GM18909 (cell line): ENCODE measurements at regions not wholly inside any gene's neighbourhood (a gene's known extent, or its start where the extent isn't known, plus 50 kb on each side); places are given as distances from the start of the nearest gene placed in this dataset.

ENCODE experiments used
- ATAC-seq: cut with Tn5 transposase; IDR thresholded peaks from one replicate; pipeline ENCODE4 v1.9.1; 2021; ENCODE audit warnings: mild to moderate bottlenecking; ENCODE audit not compliant: unreplicated experiment, poor library complexity

DNA sequence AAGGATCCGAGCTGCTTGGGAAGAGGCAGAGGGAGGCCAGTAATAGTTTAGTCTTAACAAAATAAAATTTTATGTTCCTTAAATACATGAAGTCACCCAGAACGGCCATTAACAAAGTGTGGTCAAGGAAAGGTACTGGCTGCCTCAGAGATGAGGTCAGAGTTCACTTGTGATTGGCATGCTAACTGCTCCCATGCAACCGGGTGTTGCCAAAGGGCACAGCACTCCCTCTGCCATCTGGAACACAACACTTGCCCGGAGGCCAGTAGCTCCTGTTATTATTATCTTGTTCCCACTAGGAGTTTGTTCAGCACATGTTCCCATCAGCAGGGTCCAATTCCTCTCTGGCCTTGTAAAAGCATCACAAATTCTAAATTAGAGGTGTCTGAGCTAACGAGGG, 207.0 kb downstream of the CYP26B1 start:
- no peak for ATAC-seq

DNA sequence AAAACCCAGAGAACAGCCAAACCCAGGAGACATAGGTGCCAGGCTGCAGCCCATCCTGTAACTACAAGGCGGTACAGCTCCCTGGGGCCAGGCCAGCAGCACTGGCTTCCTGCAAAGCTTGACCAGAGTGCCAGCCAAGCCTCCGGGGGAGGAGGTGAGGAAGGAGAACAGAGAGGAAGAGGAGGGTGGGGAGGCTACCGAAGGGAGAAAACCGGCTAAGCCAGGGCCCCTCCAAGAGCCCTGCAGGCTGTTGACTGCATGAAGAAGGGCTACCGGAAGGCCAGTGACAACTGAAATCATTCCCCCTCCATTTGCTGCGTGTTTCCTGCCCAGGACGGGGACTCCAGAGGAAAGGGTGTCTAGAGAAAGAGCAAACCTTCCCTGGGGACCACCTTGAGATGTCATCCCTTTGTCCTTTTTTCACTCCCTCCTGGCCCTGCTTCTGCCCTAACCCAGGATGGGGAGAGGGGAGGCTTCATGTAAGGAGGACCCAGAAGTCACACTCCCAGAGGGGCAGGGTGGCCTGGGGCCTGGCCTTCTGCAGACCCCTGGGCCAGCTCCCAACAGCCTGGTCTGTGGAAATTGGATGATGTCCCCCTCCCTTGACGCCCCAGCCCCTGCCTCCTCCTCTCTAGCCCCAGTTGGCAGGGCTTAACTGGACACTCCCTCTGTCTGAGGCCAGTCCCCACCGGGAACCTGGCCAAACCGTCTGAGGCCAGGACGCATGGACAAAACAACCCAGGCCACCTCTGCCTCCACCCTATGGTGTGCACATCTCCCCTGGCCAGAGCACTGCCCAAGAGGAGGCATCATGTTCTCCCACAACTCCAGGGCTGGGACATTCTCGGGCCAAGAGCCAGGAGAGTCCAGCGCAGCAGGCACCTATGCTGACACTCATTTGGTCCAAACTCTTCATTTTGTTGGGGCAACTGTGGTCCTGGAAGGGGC, 207.8 kb downstream of the CYP26B1 start:
- ATAC-seq: no peak

GRCh38 chr2:71938659-71939587, 208.7 kb downstream of the CYP26B1 start:
- ATAC-seq: no peak

GRCh38 chr2:71938108-71938507, 209.6 kb downstream of the CYP26B1 start:
- ATAC-seq: no peak

GRCh38 chr2:71937396-71937795, 210.3 kb downstream of the CYP26B1 start:
- ATAC-seq: no peak

DNA sequence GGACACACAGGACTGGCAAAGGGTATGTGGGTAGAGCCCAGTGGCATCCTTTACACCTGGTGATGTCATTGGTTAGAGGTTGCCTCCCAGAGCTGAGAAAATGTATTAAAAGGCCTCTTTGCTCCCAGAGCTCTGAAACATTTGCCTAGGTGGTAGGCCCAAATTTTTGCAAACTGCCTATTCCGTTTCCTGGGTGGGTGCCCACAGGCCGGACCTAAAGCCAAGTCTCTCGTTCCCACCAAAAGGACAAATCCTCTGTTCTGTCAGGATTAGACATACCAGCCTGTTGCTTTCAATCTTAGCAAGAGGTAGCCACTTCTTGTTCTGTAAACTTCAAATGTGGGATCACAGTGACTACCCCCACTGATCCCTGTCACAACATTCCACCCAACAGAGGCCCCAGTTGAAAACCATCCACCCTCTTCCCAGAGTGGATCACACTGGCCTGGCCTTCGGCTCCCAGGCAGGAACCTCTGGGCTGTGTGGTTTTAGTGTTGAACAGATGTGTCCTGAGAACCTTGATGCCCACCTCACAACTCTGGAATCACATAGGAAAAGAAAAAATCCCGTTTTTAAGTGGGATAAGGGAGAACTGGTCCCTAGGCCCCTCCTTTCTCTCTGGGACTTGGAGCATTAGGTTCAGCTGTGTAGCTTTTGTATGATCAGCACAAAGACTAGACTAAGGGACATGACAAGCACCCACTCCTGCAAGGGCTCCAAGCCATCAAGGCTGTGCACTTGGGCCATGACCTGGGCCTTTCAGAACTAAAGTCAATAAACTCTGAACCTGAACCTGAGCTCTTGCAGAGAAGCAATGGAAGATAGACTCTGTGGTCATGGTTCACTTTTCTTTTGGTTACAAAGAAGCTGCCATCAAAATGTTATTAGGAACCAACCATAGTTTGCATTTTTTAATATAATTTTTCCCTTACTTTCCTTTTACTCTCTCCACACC, 211.3 kb downstream of the CYP26B1 start:
- ATAC-seq: no peak

GRCh38 chr2:71935262-71935848, 212.3 kb downstream of the CYP26B1 start:
- no peak for ATAC-seq

- no peak for ATAC-seq
These were observed 212.9 kb downstream of the CYP26B1 start for GRCh38 chr2:71934595-71935261.

DNA sequence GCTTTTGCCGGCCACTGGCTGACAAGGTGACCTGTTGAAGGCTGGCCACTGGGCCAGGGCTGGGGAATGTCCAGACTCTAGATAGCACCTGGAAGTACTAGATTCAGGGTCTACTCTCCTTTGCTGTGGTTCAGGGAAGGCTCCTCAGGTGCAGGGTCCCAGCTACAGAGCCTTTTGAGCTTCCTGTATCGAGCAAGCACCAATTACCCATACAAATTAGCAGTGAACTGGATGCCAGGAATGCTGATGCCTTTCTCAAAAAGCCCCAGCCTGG, 213.4 kb downstream of the CYP26B1 start:
- no peak for ATAC-seq

DNA sequence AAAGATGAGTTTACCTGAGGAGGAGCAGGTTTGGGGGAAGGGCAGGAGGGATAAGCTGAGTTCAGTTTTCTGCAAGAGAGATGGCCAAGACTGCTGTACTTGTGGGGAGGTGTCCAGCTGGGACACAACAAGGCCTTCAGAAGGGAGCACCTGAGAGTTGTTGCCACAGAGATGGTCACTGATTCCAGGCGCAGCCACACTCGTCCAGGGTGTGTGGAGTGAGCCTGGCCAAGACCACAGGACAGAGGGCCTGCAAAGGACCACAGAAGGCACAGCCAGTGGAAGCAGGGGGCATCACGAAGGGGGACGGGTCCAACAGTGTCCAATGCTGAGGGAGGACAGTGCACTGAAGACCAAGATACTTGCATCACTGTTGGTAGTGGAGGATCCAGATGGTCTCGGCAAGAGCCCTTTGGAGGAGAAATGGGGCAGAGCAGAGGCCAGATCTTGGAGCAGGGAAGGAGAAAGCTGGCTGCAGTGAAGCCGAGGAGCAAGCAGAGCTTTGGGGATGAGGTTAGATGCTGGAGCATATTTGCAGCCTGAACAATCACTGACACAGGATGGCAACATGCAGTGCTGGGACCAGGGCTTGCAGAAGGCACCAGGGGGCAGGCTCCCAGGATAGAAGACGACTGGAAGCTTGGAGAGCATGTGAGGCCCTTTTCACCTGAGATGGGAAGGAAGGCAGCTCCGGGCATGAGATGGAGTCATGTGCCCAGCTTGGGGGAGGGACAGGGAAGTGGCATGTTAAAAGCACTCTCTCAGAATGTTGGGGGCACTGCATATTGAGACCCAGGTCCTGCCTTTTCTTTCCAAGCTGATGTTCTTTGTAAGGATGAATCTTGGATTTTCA, 214.0 kb downstream of the CYP26B1 start:
- no peak for ATAC-seq

GRCh38 chr2:71932780-71933466, 214.7 kb downstream of the CYP26B1 start:
- no peak for ATAC-seq

DNA sequence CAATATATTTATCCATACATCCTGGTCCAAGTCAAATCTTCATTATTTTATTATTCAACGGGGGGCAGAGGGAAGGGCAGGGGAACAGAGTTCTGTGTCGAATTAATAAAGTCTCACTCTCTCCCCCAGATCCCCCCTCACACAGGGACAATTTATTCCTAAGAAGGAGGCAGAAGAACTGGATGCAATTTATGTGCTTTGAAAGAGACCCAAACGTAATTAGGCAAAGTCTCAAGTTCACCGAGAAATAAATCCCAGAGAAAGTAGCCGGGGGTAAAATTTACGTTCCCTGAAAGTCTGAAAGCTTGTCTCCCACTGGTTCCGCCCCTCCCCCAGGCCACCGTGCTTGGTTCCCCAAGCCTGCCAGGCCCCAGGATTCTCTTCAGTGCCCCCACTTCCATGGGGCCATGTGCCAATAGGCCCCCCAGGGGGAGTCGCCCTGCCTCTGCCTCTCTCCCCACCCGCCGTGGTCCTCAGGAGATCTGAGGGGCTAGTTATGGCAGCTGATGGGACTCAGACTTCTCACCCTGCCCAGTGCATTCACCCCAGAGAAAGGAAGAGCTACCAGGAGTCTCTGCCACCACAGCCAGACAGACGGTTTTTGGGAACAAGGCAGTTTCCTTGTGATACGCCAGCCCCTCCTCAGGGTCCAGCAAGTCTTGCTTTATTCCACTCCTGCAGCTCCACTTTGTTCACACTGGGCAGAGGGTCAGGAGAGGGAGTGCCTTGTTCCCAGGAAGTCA, 215.5 kb downstream of the CYP26B1 start:
- no peak for ATAC-seq

- ATAC-seq: no peak
These were observed 217.5 kb downstream of the CYP26B1 start for GRCh38 chr2:71930049-71930681.

- no peak for ATAC-seq
These were observed 218.2 kb downstream of the CYP26B1 start for GRCh38 chr2:71929482-71929772.

DNA sequence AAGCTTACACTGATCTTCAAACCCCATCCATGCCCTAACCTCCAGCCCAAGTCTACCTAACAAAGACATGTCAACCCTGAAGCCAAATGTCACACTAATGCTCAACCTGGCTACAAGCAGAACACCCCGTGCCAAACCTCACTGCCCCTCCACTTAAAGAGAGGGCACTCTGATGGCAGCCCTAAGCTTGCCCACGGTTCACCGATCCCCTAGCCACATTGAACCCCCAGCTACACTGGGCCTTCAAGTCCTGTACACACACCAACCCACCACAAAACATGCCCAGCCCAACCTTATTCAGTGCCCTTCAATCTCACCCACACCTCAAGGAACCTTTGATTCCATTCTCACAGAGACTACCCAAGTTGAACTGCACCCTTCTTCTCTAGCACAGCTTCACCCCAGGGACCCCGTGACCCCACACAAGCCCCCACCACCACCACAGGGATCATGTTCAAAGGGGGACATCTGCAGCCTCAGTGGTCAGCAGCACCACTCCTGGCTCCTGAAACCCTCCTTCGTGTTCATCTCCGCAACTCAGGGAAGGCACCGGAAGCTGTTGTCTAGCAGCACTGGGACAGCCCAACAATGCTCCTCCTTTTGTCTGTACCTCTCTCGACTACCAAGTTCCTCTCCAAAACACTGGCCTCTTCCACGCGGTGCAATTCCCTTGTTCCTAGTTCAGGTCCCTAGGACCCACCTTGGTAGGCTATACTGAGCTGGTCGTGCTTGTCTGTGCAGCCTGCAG, 218.8 kb downstream of the CYP26B1 start:
- no peak for ATAC-seq
